ENCODE measurements at regions not wholly inside any gene's neighbourhood (a gene's known extent, or its start where the extent isn't known, plus 50 kb on each side); places are given as distances from the start of the nearest gene placed in this dataset.

DNA sequence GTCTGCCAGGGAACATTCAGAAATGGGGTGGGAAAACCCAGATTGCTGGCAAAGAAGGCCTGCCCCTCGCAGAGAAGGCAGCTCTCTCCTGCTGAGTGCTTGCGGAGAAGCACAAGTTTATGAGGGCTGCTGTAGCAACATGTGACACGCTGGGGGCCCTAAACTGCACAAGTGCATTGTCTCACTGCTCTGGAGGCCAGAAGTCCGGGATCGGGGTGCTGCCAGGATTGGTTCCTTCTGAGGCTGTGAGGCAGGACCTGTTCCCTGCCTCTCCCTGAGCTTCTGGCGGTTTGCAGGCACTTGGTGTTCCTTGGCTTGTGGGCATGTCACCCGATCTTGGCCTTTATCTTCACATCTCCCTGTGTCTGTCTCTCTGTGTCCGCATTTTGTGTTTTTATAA, 75.6 kb upstream of the NEURL1B start:
- TF ChIP-seq, protein P1, sequence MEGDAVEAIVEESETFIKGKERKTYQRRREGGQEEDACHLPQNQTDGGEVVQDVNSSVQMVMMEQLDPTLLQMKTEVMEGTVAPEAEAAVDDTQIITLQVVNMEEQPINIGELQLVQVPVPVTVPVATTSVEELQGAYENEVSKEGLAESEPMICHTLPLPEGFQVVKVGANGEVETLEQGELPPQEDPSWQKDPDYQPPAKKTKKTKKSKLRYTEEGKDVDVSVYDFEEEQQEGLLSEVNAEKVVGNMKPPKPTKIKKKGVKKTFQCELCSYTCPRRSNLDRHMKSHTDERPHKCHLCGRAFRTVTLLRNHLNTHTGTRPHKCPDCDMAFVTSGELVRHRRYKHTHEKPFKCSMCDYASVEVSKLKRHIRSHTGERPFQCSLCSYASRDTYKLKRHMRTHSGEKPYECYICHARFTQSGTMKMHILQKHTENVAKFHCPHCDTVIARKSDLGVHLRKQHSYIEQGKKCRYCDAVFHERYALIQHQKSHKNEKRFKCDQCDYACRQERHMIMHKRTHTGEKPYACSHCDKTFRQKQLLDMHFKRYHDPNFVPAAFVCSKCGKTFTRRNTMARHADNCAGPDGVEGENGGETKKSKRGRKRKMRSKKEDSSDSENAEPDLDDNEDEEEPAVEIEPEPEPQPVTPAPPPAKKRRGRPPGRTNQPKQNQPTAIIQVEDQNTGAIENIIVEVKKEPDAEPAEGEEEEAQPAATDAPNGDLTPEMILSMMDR (IDR thresholded peaks at IDR 0.05), result no peak
- no peak for TF ChIP-seq POLR2AphosphoS5 (IDR thresholded peaks at IDR 0.05; ENCODE audit: low read depth, low read length)

Measured in Panc1 (cell line).